Neural cell (in vitro differentiated cells): ENCODE measurements at regions not wholly inside any gene's neighbourhood (a gene's known extent, or its start where the extent isn't known, plus 50 kb on each side); places are given as distances from the start of the nearest gene placed in this dataset.

Experiments
- CTCF ChIP-seq: fragments of 450-650 bp; IDR thresholded peaks from 2 replicates; pipeline ENCODE4 v1.5.1; 2014; ENCODE audit warnings: antibody characterized with exemption, mild to moderate bottlenecking, moderate library complexity; ENCODE audit not compliant: poor library complexity, severe bottlenecking
- EP300 ChIP-seq: fragments of 450-650 bp; conservative IDR thresholded peaks from 2 replicates; pipeline ENCODE4 v1.6.1; 2014; ENCODE audit warnings: antibody characterized with exemption, mild to moderate bottlenecking, moderate library complexity; ENCODE audit not compliant: poor library complexity, severe bottlenecking

GRCh38 chr11:106231591-106231990, 154.1 kb downstream of the AASDHPPT start:
- TF ChIP-seq CTCF: no peak
- no peak for TF ChIP-seq EP300
